HG02759 (cell line): ENCODE measurements at regions not wholly inside any gene's neighbourhood (a gene's known extent, or its start where the extent isn't known, plus 50 kb on each side); places are given as distances from the start of the nearest gene placed in this dataset.

Experiments used
- ATAC-seq: cut with Tn5 transposase; IDR thresholded peaks from one replicate; pipeline ENCODE4 v1.9.1; 2021; ENCODE audit warnings: mild to moderate bottlenecking, moderate library complexity; ENCODE audit not compliant: unreplicated experiment

DNA sequence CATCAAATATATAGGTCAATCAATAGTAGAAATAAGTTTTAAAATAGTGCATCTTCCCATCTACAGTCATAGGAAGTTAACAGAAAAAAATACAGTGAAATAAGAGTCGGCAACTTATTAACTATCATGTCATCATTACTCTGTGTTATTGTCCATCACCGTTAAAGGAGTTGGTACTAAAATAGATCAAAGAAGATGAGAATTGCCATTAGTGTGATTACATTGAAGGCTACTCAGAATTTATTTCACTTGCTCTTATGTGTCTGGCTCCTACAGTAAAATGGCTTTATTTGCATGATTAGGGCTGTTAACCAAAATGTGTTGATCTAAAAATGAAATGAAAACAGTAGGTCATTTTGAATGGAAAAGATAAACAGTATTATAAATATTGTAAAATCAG is 162.5 kb upstream of the SLITRK1 start:
- ATAC-seq: no peak

DNA sequence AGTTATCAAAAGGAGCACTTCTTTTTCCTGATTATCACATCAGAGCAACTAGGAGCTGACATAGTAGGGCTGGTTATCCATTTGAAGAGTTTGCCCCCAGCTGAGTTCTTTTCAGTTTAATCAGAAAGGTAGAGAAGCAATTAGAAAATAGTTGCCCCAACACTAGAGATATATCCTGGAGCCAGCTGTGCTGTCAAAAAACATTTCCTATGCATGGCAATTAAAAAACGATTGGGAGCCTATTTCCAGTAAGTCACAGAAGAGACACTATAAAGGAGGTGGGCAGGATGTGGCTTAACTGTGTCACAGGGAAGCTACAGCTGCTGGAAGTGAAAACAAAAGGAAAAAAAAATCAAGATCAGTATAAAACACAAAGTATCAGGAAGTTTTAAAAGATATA is 155.7 kb upstream of the SLITRK1 start:
- no peak for ATAC-seq

DNA sequence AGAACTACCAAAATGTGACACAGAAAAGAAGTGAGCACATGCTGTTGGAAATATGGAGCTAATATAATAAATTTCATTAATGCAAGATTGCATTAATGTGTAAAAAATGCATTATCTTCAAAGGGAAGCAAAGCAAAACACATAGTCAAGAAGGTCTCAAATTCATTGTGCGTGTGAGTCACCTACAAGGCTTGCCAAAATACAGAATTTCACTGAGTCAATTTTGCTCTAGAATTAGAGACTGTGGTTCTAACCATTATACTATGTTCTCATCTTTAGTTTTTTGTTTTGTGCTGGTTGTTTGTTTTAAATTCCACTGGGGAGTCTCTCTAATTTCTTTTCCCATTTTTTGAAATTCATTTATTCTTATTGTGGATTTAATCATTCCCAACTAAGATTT is 149.8 kb upstream of the SLITRK1 start:
- ATAC-seq: no peak

DNA sequence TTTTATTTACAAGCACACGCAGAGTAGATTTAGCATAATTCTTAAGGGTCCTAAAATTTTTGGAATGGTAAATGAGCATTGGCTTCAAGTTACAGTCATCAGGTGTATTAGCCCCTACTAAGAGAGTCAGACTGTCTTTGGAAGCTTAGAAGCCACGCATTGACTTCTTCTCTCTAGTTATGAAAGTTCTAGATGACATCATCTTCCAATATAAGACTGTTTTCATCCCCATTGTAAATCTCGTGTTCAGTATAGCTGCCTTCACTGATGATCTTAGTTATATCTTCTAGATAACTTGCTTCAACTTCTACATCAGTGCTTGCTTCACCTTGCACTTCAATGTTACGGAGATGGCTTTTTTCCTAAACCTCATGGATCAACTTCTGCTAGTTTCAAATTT is 148.8 kb upstream of the SLITRK1 start:
- ATAC-seq: no peak

DNA sequence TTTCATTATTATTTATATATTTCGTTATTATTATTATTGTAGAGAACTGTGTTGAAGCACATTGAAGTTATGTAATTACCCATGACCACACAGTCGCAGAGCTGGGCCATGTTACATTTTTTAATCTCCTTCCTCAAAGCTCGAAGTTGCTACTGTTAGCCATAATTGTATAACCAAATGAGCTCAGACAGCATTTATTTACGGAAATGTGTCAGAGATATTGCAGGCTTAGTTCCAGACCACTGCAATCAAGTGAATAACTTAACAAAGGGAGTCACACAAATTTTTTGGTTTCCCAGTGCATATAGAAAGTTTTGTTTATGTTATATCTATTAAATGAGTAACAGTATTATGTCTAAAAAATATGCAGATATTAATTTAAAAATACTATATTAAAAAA is 147.1 kb upstream of the SLITRK1 start:
- no peak for ATAC-seq

DNA sequence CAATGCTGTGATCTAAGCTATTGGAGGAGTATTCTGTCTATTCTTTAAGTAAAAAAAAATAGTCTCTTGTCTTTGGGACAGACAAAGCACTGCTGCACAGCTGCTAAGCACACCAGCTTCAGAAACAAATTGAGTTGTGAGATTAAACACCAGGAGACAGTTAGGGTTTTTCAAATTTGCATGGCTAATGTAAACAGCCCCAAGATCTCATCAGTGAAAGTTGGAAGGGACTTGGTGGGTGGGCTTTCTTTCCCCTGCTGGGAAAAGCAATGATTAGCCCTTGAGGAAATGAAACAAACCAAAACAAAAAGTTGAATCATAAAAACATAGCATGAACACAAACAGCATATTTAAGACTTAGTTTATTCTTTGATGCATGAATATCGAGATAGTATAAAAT is 143.6 kb upstream of the SLITRK1 start:
- ATAC-seq: no peak

DNA sequence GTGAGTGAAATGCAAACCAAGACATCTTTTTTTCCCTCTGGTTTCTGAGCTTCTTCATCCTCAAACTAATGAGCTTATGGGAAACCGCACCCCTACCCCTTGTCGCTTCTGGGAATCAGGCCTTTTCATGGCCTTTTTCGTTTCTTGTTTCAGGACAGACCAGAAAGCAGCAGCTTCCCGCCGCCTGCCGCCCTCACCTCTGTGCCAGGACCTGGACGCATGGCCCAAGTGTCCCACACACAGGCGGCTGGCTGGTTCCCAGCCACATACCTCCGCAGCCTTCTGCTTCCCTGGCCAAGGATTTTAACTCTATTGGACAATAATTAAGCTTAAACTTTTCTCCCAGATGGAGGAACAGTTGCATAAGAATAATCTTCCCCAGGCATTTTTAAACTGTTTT is 114.1 kb upstream of the SLITRK1 start:
- ATAC-seq: no peak

DNA sequence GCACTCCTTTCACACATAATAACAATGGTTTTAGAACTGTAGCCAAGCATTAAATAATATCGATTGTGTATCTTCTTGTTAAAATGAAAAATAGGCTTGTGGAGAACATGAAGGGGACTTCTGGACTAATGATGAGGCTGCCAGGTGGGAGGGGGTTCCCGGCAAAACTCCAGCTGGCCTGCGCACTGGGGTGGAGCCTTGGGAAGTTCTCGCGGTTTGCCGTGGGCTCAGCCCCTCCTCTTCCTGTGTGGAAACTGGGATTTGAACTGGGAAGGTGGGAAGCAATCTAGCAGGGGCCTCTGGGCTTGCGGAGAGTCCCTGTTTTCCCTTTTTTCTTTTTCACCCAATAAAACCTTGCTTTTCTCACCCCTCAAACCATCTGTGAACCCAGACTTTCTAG is 113.7 kb upstream of the SLITRK1 start:
- no peak for ATAC-seq

DNA sequence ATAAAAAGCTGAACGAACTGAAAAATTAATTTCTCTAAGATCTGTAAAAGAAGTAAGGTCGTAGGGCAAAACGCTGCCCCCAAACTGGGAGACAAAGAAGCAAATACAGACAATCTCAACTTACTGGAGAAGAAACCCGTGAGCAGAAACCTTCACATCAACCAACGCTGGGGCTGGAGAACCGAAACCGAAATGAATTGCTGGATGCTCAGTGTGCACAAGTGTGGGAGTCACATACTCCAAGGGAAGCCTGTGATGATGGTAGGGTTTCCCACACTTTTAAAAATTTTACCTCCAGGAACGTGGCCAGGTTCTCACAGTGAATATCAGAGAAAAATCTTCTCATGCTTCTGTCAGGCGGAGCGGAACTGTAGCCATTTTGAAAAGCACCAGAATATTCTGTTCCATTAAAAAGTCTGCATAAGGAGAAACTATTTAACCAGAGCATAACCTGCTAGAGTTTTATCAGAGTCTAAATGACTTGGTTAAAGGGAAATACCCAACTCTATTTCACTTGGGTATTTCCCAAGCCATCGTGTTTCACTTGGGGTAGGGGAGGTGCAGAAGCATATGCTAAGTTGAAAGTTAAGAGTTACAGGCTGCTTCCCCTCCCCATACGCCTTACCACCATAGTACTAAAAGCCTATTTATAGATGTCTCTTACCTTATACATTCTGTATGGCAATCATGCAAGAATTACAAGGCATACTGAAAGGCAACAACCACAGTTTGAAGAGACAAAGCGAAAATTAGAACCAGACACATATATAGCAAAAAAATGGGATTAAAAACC is 110.5 kb upstream of the SLITRK1 start:
- ATAC-seq: no peak

DNA sequence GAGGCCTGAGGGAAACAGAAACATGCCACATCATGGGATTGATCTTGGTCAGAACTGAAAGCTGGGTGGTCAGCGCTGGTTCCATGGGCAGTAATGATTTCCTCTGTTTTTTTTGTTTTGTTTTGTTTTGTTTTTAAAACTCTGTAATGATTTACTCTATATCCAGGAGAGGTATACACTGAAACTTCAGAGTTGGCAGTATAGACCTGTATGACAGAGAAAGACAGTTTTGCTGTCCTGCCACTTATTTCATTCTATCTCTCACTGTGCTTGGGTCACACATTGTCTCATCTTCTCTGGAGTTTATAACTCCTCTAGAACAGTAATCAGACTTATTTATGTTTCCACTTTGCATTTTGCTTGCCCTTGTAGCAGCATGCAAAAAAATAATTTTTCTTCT is 105.1 kb upstream of the SLITRK1 start:
- no peak for ATAC-seq

DNA sequence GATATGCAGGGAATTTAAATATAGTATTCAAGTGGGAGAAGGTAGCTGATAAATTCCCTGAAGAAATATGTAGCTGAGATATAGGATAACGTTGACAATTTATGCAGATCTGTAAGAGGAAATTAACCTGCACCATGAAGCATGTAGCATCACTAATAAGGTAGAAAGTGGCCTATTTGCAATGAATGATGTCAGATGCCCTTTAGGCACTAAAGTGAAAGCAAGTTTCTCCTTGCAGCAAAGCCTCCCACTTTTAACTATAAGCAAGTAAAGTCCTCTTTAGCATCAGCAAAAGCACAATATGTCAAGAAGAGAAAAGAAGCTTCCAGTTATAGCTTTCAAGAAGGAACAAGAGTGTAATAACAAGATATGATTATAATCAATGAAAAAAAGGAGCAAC is 102.5 kb upstream of the SLITRK1 start:
- no peak for ATAC-seq

DNA sequence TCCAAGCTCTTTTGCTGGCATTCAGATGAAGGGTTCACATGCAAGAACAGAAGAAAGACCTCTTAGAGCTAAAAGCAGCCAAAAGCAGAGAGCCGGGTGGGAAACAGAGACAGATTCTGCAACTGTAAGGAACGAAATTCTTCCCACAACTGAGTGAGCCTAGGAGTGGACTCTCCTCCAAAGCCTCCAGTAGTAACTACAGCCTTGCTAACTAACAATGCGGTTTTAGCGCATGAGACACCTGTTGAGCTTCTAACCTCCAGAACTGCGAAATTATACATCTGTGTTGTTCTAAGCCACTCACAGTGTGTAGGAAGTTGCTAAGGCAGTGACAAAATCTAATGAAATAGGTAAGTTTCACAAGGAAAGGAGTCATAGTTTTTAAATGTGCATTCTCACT is 98.1 kb upstream of the SLITRK1 start:
- ATAC-seq: no peak

DNA sequence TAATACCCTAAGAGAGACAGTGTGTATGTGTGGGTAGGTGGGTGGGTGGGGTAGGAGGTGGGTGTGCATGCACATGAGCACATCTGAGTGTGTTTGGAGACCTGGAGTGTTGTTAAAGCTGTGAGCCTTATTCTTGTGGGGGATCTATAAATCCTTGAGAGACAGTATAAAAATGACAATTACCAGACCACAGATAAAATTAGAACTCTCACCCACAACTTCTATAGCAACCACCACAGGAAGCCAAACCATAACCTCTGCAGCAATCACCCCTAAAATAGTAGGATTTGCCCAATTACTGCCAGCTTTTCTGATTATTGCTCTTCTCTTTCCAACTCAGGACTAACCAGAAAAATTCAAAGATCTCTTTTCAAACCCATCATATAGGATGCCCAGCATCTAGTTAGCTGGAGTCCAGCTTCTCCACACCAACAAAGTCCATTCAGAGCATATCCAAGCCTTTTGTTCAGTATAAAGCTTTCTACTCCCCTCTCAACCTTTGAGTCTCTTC is 93.4 kb upstream of the SLITRK1 start:
- ATAC-seq: no peak

DNA sequence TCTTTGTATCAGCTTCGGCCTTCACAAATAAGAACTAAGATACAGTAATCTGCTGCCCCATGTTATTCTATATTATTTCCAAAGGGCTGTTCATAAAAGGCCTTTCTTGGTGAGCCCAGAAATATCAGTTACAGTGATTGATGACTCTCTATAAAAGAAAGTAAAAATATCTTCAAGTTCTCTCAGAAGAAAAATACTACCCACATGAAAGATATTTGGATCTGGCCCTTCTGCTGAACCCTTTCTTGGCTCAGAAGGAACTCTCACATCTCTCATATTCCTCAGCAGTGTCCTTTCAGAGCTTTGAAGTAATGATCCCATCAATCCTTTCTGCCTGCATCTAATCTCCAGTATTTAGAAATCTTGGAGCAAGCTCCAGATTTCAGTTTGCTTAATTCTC is 76.3 kb upstream of the SLITRK1 start:
- ATAC-seq: no peak

DNA sequence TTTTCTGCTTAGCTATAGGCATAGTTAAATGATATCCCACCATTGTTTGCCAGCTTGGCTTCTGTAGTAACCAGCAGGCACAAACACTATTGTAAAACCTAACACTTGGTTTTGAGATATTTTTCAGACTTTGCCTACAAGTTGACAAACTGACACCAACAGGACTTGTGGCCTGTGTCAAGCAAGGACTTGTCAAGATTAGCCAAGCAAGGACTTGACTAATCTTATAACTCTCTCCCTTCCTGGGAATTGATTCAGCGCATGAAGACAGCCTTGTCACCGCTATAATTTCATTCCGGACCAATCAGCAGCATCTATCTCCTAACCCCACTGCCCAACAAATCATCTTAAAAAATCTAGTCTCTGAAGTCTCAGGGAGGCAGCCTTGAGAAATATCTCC is 72.7 kb upstream of the SLITRK1 start:
- no peak for ATAC-seq

DNA sequence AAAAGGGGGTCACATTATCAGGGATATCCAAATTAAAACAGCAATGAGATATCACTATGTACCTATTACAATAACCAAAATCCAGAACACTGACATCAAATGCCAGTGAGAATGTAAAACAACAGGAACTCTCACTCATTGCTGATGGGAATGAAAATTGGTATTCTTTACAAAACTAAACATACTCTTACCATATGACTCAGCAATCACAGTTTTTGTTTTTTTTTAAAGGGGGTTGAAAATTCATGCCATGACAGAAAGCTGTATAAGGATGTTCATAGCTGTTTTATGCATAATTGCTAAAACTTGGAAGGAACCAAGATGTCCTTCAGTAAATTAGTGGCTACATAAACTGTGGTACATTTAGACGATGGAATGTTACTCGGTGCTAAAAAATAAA is 71.6 kb upstream of the SLITRK1 start:
- no peak for ATAC-seq

DNA sequence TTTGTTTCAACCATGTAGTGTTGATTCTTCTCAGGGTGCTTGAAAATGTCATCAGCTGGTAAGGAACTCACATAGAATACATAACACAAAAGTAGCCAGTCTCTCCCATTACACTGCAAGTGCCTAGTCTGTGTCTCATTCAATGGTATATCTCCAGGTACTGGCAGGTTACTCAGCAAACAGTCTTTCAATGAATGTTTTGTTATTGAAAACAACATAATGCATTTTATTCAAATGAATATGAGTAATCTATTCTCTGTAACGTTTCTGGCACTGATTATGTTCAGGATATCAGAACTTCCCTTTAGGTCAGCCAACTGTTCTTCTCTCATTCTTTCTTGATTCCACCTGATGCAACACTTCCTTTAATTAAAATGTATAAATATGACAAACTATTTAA is 68.0 kb upstream of the SLITRK1 start:
- ATAC-seq: no peak

DNA sequence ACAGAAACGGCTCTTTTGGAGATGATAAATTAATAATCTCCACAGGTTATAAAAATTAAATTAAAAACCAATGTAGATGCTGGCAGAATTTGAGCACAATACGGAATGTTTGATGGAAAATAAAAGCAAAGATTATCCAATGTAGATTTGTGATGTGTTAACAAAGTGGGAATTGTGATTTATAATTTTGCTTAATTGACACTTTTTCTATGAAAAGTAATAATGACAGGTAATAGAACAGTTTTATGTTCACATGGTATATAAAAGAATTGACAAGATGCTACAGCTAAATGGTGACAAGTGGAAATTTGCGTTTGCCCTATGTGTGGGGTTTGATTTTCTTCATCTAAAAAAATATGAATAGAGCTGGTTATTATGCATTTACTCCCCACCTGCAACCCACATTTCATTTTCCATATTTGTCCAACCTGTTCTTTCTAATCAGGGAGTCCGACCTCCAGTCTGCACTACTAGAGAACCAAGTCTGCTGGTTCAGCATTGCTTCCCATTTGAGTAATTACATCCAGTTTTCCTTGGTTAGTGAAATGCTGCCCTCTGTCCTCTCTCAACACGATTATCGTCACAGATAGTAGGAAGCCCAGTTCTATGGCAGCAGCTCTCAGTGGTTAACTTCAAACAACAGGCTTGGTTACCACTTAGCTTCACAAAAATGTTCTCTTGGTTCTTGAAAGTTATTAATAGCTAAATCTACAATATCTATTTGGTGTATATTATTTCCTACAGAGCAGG is 61.4 kb upstream of the SLITRK1 start:
- ATAC-seq: no peak

DNA sequence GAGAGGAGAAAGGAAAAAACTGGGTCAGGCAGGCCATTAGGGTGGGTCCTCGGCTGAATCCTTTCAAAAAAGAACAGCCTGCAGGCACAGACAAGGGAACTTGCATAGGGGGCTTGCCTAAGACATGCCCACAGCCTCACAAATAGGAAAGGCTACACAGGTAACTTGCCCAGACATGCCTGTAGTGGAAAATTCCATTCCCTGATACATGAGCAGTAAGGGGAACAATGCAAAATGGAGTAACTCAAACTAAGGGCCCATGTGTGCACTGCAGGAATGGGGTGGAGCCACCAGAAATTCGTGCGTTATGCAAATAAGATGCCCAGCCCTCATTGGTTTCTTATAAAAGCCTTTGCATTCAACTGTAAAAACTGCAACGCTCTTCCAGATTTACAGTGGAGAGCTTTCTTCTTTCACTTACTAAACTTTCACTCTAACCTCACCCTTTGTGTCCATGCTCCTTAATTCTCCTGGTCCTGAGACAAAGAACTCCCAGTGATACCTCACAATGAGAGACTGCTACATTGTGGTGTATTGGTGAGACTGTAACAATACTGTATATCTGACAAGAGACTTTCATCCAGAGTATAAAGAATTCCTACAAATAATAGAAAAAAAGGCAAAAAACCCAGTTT is 59.5 kb upstream of the SLITRK1 start:
- no peak for ATAC-seq

DNA sequence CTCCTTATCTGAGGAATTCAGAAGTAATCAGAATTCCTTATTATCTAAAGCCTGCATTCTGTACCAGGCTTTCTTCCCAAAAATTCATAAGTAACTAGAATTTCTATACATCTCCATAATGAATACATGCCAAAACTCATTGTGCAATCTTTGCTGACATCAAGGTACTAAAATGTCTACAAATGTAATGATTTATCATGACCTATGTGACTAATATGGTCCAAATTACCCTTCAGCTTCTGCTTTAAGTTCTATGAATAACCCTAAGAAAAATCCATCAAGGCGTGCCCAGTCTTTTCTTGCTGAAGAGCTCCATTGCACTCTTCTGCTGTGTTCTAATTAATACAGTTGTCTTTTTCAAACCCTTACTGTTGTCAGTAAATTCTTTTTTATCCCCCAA is 58.5 kb upstream of the SLITRK1 start:
- ATAC-seq: no peak

DNA sequence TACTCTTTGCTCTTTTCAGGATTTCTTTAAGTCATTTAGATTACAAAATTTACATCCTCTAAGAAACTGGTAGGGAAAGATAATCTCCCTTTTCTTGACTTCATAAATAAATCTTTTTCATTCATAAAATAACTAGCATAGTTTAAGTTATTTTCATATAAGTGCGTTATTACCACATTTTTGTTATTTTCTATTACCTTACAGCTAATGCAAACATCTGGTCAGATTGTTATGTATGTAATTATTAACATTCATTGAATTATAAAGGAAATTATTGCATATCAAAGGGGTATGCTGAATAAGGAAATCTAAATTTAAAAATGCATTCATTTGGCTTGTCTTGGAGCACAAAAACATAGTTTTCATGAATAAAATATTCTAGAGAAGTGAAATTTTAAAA is 55.3 kb upstream of the SLITRK1 start:
- ATAC-seq: no peak

DNA sequence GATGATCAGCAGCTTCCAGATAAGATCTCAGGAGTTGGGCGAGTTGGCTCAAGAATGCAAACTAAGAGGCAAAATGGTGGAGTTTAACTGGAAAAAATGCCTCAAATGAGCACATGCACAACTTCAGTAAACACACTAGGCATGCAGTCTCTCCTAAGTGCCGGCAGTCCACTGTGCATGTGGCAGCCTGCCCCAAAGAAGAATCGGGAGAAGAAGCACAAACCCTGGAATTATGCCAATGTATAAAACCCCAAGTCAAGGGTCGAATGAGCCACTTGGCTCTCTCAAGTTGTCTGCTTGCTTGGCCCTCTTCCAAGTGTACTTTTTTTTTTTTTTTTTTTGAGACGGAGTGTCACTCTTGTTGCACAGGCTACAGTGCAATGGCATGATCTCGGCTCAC is 53.3 kb upstream of the SLITRK1 start:
- no peak for ATAC-seq
